Ecto neural progenitor cell (in vitro differentiated cells): ENCODE measurements at regions not wholly inside any gene's neighbourhood (a gene's known extent, or its start where the extent isn't known, plus 50 kb on each side); places are given as distances from the start of the nearest gene placed in this dataset.

ENCODE experiments used
- DNase-seq: peaks from one replicate; pipeline ENCODE4 v3.0.0-alpha.2; 2018; ENCODE audit warnings: low spot score

DNA sequence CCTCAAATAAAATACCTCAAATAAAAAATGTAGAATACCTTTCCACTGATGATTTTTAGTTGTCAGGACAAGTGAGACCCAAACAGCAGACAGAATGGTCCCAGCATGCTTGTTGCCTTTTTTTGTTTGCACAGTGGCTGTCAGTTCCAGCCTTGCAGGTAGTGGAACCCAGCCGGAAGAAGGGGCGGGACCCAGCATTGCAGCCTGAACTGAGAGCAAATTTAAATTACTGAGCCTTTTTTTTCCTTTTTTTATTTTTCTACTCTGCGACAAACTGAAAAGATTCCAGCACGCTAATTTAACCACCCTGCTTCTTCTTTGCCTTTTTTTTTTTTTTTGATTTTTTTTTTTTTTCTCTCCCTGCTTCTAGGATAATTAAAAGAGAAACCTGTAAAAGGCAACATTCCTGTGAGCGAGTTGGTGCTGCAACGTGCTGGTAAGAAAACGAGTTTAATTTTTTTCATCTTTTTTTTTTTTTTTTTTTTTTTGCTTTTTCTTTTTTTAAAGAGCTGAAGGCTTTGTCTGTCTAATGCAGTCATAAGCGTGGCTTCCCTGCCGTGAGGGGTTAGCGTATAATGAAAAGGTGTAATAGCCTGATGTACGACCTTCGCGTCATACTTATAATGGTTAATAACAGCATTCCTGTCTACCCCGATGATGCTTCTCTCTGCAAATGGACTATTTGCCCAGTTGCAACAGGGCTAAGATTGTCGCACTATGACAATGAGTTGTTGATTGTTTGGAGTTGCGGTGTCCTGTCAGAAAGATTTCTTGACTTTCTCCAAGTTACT is 555.3 kb upstream of the CELF2 start:
- no peak for DNase-seq

DNA sequence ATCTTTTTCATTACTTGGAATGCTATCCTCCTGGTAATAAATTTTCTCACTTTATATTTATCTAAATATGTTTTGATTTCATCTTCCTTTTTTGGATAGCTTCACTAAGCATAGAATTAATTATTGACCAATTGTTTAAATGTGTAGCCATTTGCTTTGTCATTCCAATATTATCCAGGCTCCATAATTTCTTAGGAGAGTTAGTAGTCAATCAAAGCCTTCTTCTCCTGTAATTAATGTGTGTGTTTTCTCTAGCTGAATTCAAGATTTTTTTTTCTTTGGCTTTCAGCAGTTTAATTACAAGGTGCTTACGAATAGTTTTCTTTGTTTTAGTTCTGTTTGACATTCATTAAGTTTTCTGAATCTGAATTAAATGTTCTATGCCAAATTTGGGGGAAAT is 545.9 kb upstream of the CELF2 start:
- DNase-seq = no peak

DNA sequence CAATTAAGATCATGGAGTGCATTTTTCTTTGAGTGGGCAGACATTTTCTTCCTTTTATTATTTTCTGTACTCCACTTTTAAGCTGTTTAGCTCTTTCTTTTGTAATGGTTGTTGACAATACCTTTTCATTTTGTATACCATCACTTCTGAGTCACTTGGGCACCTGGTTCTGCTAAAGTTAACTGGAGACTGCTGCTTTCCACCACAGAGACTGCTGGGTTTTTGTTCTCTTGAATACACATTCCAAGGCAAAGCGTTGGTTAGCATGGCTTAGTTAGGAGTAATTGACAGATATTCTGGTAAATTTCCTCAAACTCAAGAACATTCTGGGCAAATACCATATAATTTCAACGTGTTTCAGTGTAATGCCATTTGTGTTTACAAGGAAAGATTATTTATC is 541.9 kb upstream of the CELF2 start:
- no peak for DNase-seq

DNA sequence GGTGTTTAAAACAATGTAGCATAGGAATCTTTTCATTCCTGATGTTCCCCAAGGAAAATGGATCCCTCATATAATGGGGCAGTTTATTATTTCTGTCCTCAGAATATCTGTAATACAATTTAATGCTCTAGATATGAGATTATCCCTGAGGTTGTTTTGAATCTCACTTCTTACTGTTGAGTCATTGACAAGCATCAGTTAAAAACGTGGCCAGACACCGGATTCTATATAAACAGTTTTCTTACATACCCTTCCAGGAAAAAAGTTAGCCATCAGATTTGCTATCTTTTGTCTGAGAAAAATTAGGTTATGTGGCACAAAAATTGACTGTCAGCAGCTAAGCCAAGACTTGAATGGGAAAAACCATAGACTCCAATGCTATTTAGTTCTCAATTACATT is 539.8 kb upstream of the CELF2 start:
- DNase-seq = no peak

DNA sequence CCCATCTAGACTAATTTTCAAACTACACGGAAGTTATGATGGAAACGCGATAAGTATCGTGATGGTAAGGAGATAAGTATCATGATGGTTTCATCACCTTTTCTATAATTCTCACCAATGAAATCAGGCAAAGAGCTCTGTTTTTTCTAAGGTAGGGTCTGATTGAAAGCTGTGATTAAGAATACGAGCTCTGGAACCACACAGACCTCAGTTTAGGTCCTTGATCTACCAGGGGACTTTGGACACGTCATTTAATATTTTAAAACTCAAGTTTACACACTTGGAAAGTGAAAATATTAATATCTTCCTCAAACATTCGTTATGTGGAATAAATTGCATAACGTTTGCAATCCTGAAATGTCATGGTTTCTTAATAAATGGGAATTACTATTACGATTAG is 538.2 kb upstream of the CELF2 start:
- no peak for DNase-seq

DNA sequence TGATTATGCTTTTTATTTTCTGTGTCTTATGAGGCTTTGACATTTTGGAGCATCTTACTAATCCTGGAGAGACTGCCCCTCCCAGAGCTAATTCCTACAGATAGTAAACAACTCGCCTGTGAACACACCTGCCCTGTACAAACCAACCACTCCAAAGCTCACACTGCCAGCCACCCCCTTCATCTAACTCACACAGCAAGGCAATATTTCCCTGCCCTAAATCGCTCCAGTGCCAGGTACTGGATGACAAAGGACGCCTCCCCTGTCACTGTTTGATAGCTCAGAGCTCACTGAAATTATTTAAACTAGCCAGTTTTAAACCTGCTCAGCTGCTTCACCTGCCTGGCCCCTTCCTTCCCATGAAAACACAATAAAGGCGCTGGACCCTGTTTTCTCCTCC is 535.1 kb upstream of the CELF2 start:
- no peak for DNase-seq

DNA sequence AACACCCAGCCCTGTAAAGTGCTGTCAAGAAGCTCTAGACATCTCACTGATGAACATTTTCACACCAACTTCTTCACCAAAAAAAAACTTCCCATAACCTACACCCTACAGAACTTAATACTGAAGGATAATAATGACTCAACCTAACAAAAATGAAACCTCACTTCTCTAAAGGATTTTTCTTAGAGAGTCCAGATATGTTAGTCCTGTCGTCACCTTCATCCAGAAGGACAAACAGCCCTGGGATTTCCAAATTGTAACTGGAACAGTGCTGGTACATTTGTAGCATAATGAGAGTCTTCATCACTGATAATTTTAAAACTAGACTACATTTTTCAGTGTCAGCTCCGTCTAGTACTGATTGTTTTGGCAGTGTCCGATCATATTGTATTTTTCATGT is 528.6 kb upstream of the CELF2 start:
- no peak for DNase-seq

DNA sequence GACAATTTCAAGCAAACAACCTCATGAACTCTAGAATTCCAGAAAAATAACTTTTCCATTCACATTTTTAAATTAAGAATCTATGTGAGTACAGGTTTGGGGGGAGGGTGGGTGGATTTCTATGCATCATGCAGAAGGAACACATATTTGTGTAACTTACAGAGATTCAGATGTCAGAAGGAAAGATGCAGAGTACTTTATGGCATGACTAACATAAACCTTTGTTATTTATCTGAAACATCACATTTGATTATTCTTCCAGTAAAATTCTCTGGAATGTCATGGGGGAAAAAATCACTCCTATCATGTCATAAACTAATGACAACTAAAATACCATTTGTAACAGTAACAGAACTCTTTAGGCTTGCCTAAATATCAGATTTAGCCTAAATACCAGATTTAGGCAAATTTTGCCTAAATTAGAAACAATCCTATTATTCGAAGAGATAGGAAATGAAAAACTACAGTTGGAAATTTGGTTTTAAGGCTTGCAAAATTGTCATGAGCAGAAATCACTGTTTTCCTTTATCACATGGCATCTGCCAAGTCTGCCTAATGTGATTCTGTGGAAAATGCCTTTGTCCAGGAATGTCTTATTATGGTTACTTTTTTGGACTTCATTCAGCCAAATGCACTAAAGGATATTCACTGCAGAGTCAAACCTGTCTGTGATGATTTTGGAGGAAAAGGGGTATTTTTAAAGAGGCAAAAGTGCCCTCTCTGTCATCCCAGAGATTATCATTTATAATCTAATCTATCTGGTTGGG is 527.7 kb upstream of the CELF2 start:
- DNase-seq = no peak

DNA sequence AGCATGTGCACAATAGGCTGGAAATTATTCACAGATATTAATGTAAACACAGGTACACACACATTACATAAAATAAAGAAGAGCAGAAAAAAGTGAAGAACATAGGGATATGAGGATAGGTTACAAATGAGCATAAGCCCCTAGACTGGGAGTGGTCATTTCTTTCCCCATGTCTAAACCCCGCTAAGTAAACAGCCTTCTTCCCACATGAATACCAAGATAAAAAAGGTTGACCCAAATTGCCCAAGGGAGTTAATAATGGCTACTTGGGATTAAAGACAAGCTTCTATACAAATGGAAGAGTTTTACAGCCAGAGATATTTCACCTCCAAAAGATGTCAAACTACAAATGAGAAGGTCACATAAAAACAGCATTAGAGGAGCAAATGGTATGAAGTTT is 527.1 kb upstream of the CELF2 start:
- DNase-seq = no peak

DNA sequence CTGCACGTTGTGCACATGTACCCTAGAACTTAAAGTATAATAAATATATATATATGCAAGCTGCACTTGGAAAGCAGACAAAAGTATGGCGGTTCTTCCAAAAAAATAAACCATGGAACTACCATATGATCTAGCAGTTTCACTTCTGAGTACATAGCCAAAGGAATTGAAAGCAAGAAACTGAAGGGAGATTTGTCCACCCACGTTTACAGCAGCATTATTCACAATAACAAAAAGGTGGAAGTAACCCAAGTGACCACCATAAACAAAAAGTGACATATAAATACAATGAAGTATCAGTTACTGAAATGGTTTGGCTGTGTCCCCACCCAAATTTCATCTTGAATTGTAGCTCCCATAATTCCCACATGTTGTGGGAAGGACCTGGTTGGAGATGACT is 525.3 kb upstream of the CELF2 start:
- DNase-seq = no peak

DNA sequence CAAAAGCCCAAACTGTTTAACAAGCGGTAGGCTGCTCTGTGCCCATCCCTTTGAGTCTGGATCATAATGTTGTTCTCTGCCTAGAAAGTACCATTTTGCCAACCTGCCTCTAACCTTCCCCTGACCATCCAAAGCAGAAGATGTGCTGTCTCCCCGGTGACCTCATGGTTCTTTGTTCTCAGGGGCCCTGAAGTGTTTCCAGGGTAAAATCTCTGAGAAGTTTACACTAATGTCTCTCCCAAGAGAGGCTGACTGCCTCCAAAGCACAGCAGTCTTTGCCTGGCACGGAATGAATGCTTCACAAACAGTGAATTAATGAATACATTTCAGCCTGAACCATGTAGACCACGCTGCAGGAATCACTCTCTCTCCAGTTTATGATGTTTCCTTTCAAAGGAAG is 523.8 kb upstream of the CELF2 start:
- no peak for DNase-seq

DNA sequence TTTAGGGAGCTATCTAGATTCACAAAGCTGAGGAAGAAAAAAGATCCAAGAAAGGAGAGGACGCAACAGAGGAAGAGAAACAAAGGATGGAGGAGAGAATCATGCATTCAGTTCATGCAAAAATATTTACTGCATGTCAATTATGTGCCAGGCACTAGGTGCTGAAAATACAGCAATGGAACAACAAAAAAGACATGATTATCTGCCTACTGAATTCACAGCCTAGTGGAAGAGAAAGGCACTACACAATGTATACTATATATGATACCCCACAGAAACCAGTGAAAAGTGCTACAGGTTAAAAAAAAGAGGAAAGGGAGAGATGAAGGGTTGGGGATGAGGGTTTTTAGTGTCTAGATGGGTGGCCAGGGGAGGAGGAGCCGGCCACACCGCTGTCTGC is 520.4 kb upstream of the CELF2 start:
- no peak for DNase-seq

DNA sequence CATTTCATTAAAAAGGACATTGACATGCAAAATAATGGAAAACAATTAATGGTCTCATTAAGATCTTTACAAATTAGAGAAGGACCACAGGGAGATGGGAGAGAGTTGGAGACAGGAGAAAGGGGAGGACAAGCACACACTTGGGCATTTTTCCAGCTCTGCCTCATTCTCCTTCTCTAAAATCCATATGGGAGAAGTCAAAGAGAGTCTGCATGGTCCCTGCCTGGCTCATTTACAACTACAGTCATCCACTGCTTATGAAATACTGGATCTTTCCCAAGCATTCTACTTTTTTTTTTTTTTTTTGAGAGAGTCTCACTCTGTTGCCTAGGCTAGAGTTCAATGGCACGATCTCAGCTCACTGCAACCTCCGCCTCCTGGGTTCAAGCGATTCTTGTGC is 518.9 kb upstream of the CELF2 start:
- no peak for DNase-seq

DNA sequence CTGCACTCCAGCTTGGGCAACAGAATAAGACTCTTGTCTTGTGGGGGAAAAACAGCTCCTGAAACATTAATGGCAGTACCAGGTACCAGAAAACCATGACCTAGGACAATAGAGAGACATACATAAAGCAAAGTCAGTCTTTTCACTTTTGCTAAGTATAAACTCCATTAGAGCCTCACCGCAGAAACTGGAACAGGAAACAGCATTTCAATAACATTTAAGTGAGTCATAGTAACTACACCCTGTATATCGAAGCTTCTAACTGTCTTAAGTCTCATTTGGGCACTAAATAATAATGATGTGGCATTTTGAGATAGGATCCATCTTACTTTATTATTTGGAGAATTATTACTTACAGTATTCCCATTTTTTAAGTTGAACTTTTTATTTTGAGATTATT is 517.8 kb upstream of the CELF2 start:
- no peak for DNase-seq

DNA sequence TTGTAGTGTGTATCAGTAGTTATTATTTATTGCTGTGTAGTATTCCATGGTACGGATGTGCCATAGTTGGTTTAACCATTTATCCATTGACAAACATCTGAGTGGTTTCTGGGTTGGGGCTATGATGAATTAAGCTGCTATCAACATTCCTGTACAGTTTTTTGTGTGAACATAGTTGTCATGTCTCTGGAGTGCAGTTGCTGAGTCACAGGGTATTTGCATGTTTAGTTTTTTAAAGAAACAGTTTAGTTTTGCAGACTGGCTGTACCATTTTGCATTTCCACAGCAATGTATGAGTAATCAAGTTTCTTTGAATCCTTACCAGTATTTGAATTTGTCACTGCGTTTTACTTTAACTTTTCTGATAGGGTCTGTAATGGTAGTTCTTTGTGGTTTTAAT is 516.7 kb upstream of the CELF2 start:
- DNase-seq = no peak

DNA sequence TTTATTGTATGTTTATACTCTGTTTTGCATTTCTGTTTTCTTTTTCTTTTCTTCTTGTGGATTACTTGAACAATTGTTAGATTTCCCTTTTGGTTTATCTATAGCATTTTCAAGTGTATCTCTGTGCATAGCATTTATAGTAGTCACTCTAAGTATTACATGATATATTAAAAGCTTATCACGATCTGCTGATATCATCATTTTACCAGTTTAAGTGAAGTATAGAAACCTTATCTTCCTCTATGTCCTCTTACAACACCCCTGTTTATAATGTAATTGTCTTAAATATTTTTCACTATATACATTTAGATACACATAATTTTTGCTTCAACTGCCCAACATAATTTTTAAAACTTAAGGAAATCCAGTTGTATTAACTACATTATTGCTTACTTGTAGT is 513.9 kb upstream of the CELF2 start:
- no peak for DNase-seq

DNA sequence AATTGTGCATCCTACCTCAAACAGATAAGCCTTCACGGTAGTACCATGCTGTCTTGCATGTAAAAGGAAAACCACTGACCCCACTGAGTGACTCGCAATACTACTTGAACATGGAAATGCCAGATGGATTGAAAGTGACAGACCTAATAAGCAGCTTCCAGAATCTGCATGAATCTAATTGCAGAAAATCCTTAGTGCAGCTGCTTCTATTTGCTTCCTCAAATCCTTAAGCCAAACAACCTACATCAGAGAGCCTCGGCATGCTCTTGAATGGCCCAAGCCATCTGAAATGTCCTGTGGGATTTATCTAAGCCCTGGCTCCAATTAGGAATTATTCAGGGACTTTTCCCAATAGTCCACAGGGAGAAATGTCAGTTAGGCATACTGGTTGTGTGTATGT is 509.5 kb upstream of the CELF2 start:
- DNase-seq = no peak

DNA sequence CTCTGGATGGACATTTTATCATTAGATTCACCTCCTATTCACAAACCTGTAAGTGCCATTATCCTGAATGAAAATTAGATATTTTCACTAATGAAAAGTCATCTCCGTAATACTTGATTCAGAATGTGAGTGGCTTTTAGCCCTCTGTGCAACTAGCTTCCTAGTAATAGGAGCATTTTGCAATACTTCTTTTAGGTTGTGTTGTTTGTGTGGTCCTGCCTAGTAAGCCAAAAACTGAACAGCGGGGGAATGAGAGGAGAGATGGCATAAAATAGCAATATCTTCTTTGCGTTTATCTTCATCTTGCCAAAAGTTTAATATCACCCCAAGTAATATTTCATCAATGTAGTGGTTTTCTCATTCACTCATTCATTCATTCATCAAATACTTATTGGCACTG is 507.5 kb upstream of the CELF2 start:
- no peak for DNase-seq

DNA sequence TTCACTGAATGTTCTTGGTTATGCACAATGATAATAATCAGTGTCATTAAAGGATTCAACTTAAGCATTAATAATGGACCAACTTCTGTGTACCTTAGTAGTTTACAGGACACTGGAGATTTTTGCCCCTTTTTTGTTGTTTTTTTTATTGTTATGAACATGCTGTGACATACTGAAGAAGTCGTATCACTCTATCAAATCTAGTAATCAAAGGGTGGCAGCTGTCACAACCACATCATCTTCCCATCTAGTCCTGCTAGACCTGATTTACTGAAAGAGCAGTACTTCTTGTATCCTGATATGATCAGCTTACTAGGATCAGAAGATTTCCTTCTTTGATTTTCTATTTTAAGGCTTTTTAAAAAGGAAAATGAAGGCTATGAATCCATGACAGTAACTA is 504.6 kb upstream of the CELF2 start:
- no peak for DNase-seq

DNA sequence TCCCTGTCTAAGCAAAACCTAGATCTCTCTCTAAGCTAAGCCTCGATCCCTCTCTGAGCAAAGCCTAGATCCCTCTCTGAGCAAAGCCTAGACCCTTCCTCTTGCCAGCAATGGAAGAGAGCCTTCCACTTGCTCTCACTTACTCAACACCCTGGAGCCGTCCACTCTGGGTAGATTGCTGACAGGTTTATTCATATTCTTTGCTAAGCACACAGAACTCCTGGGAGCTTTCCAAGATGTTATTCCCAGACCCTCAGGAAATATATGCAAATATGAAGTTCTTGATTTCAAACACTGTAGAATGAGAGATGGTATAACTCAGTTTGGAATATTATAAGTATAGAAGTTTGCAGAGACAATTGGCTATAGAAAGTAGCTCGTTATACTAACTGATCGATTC is 503.8 kb upstream of the CELF2 start:
- DNase-seq = no peak

DNA sequence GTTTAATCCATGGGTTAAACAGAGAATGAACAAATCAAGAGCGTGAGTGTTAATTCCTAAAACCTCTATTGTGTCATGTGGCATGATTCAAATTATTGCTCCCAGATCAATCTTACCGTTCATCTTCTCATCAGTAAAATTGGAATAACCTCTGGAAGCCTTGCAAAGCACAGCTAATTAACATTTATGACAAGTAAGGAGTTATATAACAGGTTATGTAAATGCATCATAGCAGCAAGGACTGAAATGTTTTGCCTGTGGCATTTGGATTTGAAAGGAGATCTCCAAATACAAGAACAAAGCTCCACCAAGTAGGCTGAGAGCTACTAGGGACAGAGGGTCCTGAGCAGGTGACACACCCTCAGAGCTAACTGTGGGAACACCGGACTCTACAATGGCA is 502.9 kb upstream of the CELF2 start:
- no peak for DNase-seq

DNA sequence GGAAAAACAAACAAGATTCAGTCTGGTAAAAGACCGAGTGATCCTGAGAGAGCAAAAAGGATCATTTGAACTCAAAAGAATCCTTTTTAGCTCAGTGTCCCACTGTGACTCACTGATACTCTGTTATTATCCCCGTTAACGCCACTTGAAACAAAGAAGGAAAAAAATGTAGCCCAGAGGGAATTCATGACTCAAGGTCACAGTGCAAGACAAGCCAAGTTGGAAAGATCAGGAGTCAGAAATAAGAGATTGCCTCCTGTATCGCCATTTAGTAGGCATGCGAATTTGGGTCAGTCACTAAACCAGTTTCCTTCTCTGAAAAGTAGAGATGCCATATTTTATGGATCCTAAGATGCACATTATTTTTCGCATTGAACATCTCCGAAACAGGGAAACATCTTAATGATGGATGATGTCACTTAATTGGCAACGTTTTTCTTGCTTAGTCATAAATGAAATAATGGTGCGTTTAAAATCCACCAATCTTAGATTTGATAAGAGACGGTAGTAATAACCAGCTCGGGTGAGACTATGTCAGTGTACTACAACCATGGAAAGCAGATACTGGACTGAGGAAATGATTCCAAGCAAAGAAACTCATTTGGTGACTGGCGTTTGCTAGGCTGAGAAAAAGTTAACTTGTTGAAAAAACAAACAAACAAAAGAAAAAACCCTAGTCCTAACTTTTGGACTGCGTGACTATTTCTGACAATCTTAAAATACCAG is 502.0 kb upstream of the CELF2 start:
- DNase-seq = no peak
